HCT116 (cell line): ENCODE measurements at regions not wholly inside any gene's neighbourhood (a gene's known extent, or its start where the extent isn't known, plus 50 kb on each side); places are given as distances from the start of the nearest gene placed in this dataset.

Source experiments
- ATAC-seq: fragments of 200-7000 bp; cut with Tn5 transposase; 2 replicates; pipeline ENCODE4 v1.9.1; 2020; ENCODE audit warnings: mild to moderate bottlenecking, moderate library complexity
- BruUV-seq: library from RNA; stranded (reverse); fragments of 400-500 nt; replicated peaks from 2 replicates; lab custom pipeline; 2021; lab: Mats Ljungman, UMichigan
- CTCF ChIA-PET: fragments of 300-600 bp; sonication (Branson Sonifier 250); formaldehyde crosslinking; loops from one replicate; lab custom pipeline; 2021; ENCODE audit warnings: antibody characterized with exemption; lab: Charles Lee
- POLR2A ChIA-PET: fragments of 300-600, 350-600 bp; sonication (Branson Sonifier 250); formaldehyde crosslinking; loops from one replicate; lab custom pipeline; 2021; ENCODE audit warnings: antibody characterized with exemption; lab: Charles Lee
- RAD21 ChIA-PET, 2 experiments: fragments of 300-600 bp; sonication (Branson Sonifier 250); formaldehyde crosslinking; loops; one replicate each; lab custom pipeline; 2023; ENCODE audit warnings: low total read pairs in 2 of 2; ENCODE audit not compliant: uncharacterized antibody in 2 of 2, unreplicated experiment in 2 of 2, low non-redundant PET in 1 of 2; lab: Charles Lee
- DNase-seq: peaks from one replicate; pipeline ENCODE4 v3.0.0-alpha.2; 2010; ENCODE audit warnings: low read depth, low spot score
- H2AFZ ChIP-seq: fragments of 200-600 bp; shearing (Covaris generic), sonication (generic); 2 replicates; pipeline ENCODE4 v1.6.1; 2017; ENCODE audit warnings: low read depth, mixed run types, mixed read lengths, antibody characterized with exemption, low read length; ENCODE audit not compliant: poor library complexity, severe bottlenecking
- H3K27ac ChIP-seq: 2 replicates; pipeline ENCODE4 v1.5.1; 2012; ENCODE audit warnings: low read depth, low read length
- H3K27me3 ChIP-seq: fragments of 200-600 bp; sonication (generic); 2 replicates; pipeline ENCODE4 v1.6.1; 2016; ENCODE audit warnings: mixed run types, low read length, mixed read lengths; ENCODE audit not compliant: insufficient read depth
- H3K36me3 ChIP-seq, 2 experiments: fragments of 200-500 bp in 1 of 2; fragments of 200-600 bp in 1 of 2; sonication (Bioruptor generic) in 1 of 2; sonication (generic) in 1 of 2; 2 replicates each; pipeline versions ENCODE4 v1.5.1 to v1.6.1; 2014 to 2016; ENCODE audit warnings: low read length in 2 of 2, inconsistent platforms in 1 of 2, mixed read lengths in 1 of 2, mixed run types in 1 of 2; ENCODE audit not compliant: insufficient read depth in 2 of 2, control insufficient read depth in 1 of 2
- H3K4me1 ChIP-seq, 2 experiments: fragments of 200-600 bp in 1 of 2; sonication (generic) in 1 of 2; 2 replicates each; pipeline versions ENCODE4 v1.5.1 to v1.6.1; 2012 to 2017; ENCODE audit warnings: low read length in 2 of 2, inconsistent platforms in 1 of 2, mild to moderate bottlenecking in 1 of 2, mixed read lengths in 1 of 2, mixed run types in 1 of 2, moderate library complexity in 1 of 2; ENCODE audit not compliant: insufficient read depth in 2 of 2, control insufficient read depth in 1 of 2
- H3K4me2 ChIP-seq: fragments of 200-600 bp; sonication (generic); 2 replicates; pipeline ENCODE4 v1.6.1; 2017; ENCODE audit warnings: mixed run types, low read length, mixed read lengths
- H3K4me3 ChIP-seq, 2 experiments: fragments of 200-600 bp in 1 of 2; sonication (generic) in 1 of 2; replicated peaks in 1 of 2; 2 replicates each; pipeline ENCODE4 v1.5.1; 2011 to 2016; ENCODE audit warnings: low read length in 2 of 2, control low read depth in 1 of 2, low read depth in 1 of 2, mild to moderate bottlenecking in 1 of 2, mixed read lengths in 1 of 2, mixed run types in 1 of 2
- H3K79me2 ChIP-seq: fragments of 200-600 bp; sonication (generic); 2 replicates; pipeline ENCODE4 v1.6.1; 2017; ENCODE audit warnings: mild to moderate bottlenecking, mixed run types, low read length, moderate library complexity, mixed read lengths; ENCODE audit not compliant: insufficient read depth
- H3K9ac ChIP-seq: fragments of 200-600 bp; sonication (generic); 2 replicates; pipeline ENCODE4 v1.6.1; 2016; ENCODE audit warnings: low read length, mixed read lengths
- H3K9me2 ChIP-seq: fragments of 200-600 bp; sonication (generic), shearing (Covaris generic); 2 replicates; pipeline ENCODE4 v1.6.1; 2017; ENCODE audit warnings: mixed run types, mild to moderate bottlenecking, moderate library complexity; ENCODE audit not compliant: insufficient read depth
- H3K9me3 ChIP-seq, 2 experiments: fragments of 200-500 bp in 1 of 2; fragments of 200-600 bp in 1 of 2; sonication (Bioruptor generic) in 1 of 2; sonication (generic) in 1 of 2; 2 replicates each; pipeline ENCODE4 v1.6.1; 2014 to 2017; ENCODE audit warnings: low read length in 2 of 2, mixed read lengths in 2 of 2, inconsistent platforms in 1 of 2, low read depth in 1 of 2, mild to moderate bottlenecking in 1 of 2, mixed run types in 1 of 2, moderate library complexity in 1 of 2; ENCODE audit not compliant: control insufficient read depth in 1 of 2, insufficient read depth in 1 of 2
- H4K20me1 ChIP-seq: fragments of 200-600 bp; sonication (generic), shearing (Covaris generic); 2 replicates; pipeline ENCODE4 v1.6.1; 2017; ENCODE audit warnings: mixed run types, mild to moderate bottlenecking, moderate library complexity; ENCODE audit not compliant: insufficient read depth
- ATF3 ChIP-seq: IDR thresholded peaks from 2 replicates; pipeline ENCODE4 v1.6.1; 2012
- CBX3 ChIP-seq: IDR thresholded peaks from 2 replicates; pipeline ENCODE4 v1.6.1; 2012; ENCODE audit warnings: low read depth
- CEBPB ChIP-seq: IDR thresholded peaks from 2 replicates; pipeline ENCODE4 v1.6.1; 2012; ENCODE audit warnings: low read depth
- EZH2 ChIP-seq: fragments of 200-600 bp; sonication (generic); IDR thresholded peaks from 2 replicates; pipeline ENCODE4 v1.6.1; 2017; ENCODE audit warnings: antibody characterized with exemption, mixed run types
- JUND ChIP-seq: IDR thresholded peaks from 2 replicates; pipeline ENCODE4 v1.6.1; 2012
- POLR2A ChIP-seq: IDR thresholded peaks from 2 replicates; pipeline ENCODE4 v1.7.0; 2011; ENCODE audit warnings: borderline replicate concordance; ENCODE audit not compliant: insufficient read depth, insufficient read length; ENCODE audit errors: extremely low read depth
- POLR2AphosphoS5 ChIP-seq: IDR thresholded peaks from 2 replicates; pipeline ENCODE4 v1.6.1; 2011; ENCODE audit warnings: mild to moderate bottlenecking, low read depth, low read length, moderate library complexity
- REST ChIP-seq: IDR thresholded peaks from 2 replicates; pipeline ENCODE4 v1.6.1; 2012; ENCODE audit warnings: low read depth
- SIN3A ChIP-seq: IDR thresholded peaks from 2 replicates; pipeline ENCODE4 v1.6.1; 2012; ENCODE audit warnings: low read depth
- SRF ChIP-seq: IDR thresholded peaks from 2 replicates; pipeline ENCODE4 v1.6.1; 2012; ENCODE audit warnings: low read depth
- TCF7L2 ChIP-seq: IDR thresholded peaks from 2 replicates; pipeline ENCODE4 v1.7.0; 2011; ENCODE audit warnings: borderline replicate concordance, inconsistent platforms; ENCODE audit not compliant: insufficient read depth, insufficient read length; ENCODE audit errors: extremely low read depth
- YY1 ChIP-seq: IDR thresholded peaks from 2 replicates; pipeline ENCODE4 v1.6.1; 2011; ENCODE audit warnings: low read length, low read depth, moderate library complexity, mild to moderate bottlenecking; ENCODE audit not compliant: insufficient replicate concordance; ENCODE audit errors: extremely low read depth
- ZFX ChIP-seq: fragments of 450-650 bp; IDR thresholded peaks from 2 replicates; pipeline ENCODE4 v1.6.1; 2017
- intact Hi-C: fragments of 100-400 bp; cut with micrococcal nuclease; formaldehyde crosslinking; loops from 2 replicates; pipeline ENCODE4 v1.10.0; 2022

- BruUV-seq, result no TSS peak
- DNase-seq, result no peak
- ChIA-PET RAD21 (no interaction called here), CTCF (no interaction called here)
- intact Hi-C loops, result no loop called here
- H3K36me3 ChIP-seq, result no peaks in the 10 kb centered on the region
- no peaks in the 10 kb centered on the region for H3K79me2 ChIP-seq
- H3K27me3 ChIP-seq, result no peaks in the 10 kb centered on the region
- no peak for ATAC-seq
- no peak overlapping the region for H3K9ac ChIP-seq
- H2AFZ ChIP-seq, result no peak overlapping the region
- no peaks in the 10 kb centered on the region for H3K4me1 ChIP-seq
- no peak overlapping the region for H3K4me3 ChIP-seq
- no peaks in the 10 kb centered on the region for H3K9me2 ChIP-seq
- H4K20me1 ChIP-seq, result no peaks in the 10 kb centered on the region
- H3K9me3 ChIP-seq, result peaks cover 0 to 17% of the 10 kb centered on the region in 2 experiments; a peak in 2 of 4 replicates
- no peak overlapping the region for H3K27ac ChIP-seq
- TF ChIP-seq ZFX (no peak), SIN3A (no peak), CEBPB (no peak), EZH2 (no peak), CBX3 (no peak), POLR2AphosphoS5 (no peak), POLR2A (no peak), JUND (no peak), YY1 (no peak), REST (no peak), ATF3 (no peak), SRF (no peak), TCF7L2 (no peak)
- TF ChIP-seq, all 23 proteins: peak for 0
- POLR2A ChIA-PET, result no interaction called here
- H3K4me2 ChIP-seq, result no peak overlapping the region
Measured at GRCh38 chr1:118486199-118486598, 301.2 kb upstream of the SPAG17 start.
